ENCODE measurements at regions not wholly inside any gene's neighbourhood (a gene's known extent, or its start where the extent isn't known, plus 50 kb on each side); places are given as distances from the start of the nearest gene placed in this dataset.
"Not testable (repeated sequence)": the region's sequence is repeated elsewhere in the genome, so short reads cannot be mapped to it uniquely, and the experiment has no call there.

DNA sequence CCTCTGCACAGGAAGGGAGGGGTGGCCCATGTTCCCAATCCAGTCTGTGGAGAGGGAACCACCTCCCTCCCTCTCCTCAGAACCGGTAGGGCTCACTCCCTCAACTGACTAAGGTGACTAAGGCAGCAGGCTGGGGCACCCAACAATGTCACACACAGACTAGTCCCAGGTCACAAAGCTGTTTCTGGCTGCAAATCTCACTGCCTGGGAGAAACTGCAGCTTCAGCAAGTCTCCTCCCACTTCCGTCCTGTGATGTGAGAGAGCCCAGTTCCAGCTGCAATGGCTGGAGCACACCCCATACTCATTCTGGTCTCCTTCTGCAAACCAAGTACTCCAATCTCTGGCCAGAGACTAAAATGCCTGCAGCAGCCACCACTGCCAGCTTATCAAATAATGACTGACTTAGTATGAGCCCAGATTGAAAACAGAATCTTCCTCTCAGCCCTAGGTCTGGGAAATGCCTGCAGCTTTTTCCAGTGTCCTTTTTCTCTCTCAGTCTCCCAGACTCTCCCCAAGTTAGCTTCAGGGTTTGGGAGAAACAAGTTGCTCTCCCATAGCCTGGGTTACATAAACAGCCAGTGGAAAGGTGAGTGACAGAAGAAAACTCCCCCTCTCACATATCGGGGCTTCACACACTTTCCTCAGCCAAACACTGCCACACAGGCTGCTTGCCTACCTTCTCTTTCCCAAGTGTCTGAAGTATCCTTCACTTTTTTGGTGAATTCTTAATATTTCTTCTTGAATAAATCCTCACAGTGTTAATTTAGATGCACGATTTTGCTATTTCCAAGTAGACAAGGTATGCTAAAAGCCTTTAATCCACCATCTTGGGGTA is 247.4 kb upstream of the RASA1 start:
- no peaks in the 10 kb centered on the region for H3K27me3 ChIP-seq (replicated peaks; ENCODE audit: control insufficient read depth, insufficient read depth, low read length, poor library complexity, severe bottlenecking)
- H3K4me1 ChIP-seq (ENCODE audit: control insufficient read depth, insufficient read depth, low read length, poor library complexity, severe bottlenecking) = peaks cover 13% of the 10 kb centered on the region
- DNase-seq = no peak
- H3K36me3 ChIP-seq (ENCODE audit: control insufficient read depth, insufficient read depth, low read length) = no peaks in the 10 kb centered on the region
- no peaks in the 10 kb centered on the region for H3K9me3 ChIP-seq (ENCODE audit: control insufficient read depth, low read length)
- H3K27ac ChIP-seq (ENCODE audit: insufficient read depth, low read length, poor library complexity, severe bottlenecking) = no peak overlapping the region
- no peak overlapping the region for H3K4me3 ChIP-seq (ENCODE audit: insufficient read depth, low read depth, low read length, poor library complexity, severe bottlenecking)

DNA sequence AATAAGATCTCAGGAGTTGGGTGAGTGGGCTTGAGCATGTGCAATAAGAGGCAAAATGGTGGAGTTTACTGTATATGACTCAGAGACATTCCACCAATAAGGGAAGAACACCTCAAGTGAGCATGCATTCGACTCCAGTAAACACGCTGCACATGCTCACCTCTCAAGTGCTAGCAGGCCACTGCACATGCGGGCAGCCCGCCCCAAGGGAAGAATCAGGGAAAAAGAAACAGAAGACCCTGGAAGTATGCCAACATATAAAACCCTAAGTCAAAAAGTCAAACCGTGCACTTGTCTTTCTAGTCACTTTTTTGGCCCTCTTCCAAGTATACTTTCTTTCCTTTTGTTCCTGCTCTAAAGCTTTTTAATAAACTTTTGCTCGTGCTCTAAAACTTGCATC is 245.3 kb upstream of the RASA1 start:
- H3K4me1 ChIP-seq (ENCODE audit: control insufficient read depth, insufficient read depth, low read length, poor library complexity, severe bottlenecking) = peaks cover 13% of the 10 kb centered on the region
- H3K9me3 ChIP-seq (ENCODE audit: control insufficient read depth, low read length) = no peaks in the 10 kb centered on the region
- no peak overlapping the region for H3K27ac ChIP-seq (ENCODE audit: insufficient read depth, low read length, poor library complexity, severe bottlenecking)
- no peaks in the 10 kb centered on the region for H3K27me3 ChIP-seq (replicated peaks; ENCODE audit: control insufficient read depth, insufficient read depth, low read length, poor library complexity, severe bottlenecking)
- H3K36me3 ChIP-seq (ENCODE audit: control insufficient read depth, insufficient read depth, low read length) = no peaks in the 10 kb centered on the region
- no peak overlapping the region for H3K4me3 ChIP-seq (ENCODE audit: insufficient read depth, low read depth, low read length, poor library complexity, severe bottlenecking)
- DNase-seq = no peak

DNA sequence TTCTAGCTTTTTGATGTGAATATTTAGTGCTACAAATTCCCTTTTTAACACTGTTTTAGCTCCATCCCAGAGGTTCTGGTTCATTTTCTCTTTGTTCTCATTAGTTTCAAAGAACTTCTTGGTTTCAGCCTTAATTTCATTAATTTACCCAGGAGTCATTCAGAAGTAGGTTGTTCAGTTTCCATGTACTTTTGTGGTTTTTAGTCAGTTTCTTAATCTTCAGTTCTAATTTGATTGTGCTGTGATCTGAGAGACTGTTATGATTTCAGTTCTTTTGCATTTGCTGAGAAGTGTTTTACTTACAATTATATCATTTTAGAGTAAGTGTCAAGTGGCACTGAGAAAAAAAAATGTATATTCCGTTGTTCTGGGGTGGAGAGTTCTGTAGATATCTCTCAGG is 240.1 kb upstream of the RASA1 start:
- Histone ChIP-seq H3K4me1 (ENCODE audit: control insufficient read depth, insufficient read depth, low read length, poor library complexity, severe bottlenecking) (no peaks in the 10 kb centered on the region), H3K4me3 (ENCODE audit: insufficient read depth, low read depth, low read length, poor library complexity, severe bottlenecking) (no peak overlapping the region), H3K9me3 (ENCODE audit: control insufficient read depth, low read length) (no peaks in the 10 kb centered on the region), H3K36me3 (ENCODE audit: control insufficient read depth, insufficient read depth, low read length) (no peaks in the 10 kb centered on the region), H3K27me3 (replicated peaks; ENCODE audit: control insufficient read depth, insufficient read depth, low read length, poor library complexity, severe bottlenecking) (no peaks in the 10 kb centered on the region), H3K27ac (ENCODE audit: insufficient read depth, low read length, poor library complexity, severe bottlenecking) (no peak overlapping the region)
- no peak for DNase-seq

DNA sequence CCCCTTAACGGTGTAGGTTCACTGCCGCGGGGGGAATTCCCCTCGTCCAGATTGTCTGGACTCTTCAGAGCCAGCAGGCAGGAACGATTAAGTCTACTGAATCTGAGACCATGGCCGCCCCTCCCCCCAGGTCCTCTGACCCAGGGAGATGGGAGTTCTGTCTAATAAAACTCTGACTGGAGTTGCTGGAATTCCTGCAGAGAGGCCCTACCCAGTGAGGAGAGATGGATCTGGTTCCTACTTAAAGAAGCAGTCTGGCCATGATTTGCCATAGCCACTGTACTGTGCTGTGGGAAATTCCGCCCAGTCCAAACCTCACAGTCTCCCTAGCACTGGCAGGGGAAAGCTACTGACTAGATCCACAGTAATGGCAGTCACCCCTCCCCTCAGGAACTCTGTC is 237.7 kb upstream of the RASA1 start:
- no peak for DNase-seq
- Histone ChIP-seq H3K4me1 (ENCODE audit: control insufficient read depth, insufficient read depth, low read length, poor library complexity, severe bottlenecking) (no peaks in the 10 kb centered on the region), H3K27ac (ENCODE audit: insufficient read depth, low read length, poor library complexity, severe bottlenecking) (no peak overlapping the region), H3K27me3 (replicated peaks; ENCODE audit: control insufficient read depth, insufficient read depth, low read length, poor library complexity, severe bottlenecking) (no peaks in the 10 kb centered on the region), H3K36me3 (ENCODE audit: control insufficient read depth, insufficient read depth, low read length) (no peaks in the 10 kb centered on the region), H3K4me3 (ENCODE audit: insufficient read depth, low read depth, low read length, poor library complexity, severe bottlenecking) (no peak overlapping the region), H3K9me3 (ENCODE audit: control insufficient read depth, low read length) (no peaks in the 10 kb centered on the region)

DNA sequence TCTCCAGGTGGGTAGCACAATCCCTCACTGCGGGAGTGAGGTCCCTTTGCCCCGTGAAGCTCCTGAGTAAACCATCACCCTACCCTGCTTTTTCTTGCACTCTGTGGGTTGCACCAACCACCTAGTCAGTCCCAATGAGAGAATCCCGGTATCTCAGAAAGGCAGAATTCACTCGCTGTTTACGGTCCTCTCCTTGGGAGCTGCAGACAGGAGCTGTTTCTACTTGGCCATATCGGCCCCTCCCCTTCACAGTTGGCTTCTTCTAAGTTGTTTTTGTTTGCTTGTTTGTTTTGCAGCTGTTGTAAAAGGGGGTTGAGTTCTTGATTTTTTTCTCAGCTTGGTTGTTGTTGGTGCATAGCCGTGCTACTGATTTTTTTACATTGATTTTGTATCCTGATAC is 237.0 kb upstream of the RASA1 start:
- Histone ChIP-seq H3K4me3 (ENCODE audit: insufficient read depth, low read depth, low read length, poor library complexity, severe bottlenecking) (no peak overlapping the region), H3K4me1 (ENCODE audit: control insufficient read depth, insufficient read depth, low read length, poor library complexity, severe bottlenecking) (no peaks in the 10 kb centered on the region), H3K36me3 (ENCODE audit: control insufficient read depth, insufficient read depth, low read length) (no peaks in the 10 kb centered on the region), H3K9me3 (ENCODE audit: control insufficient read depth, low read length) (no peaks in the 10 kb centered on the region), H3K27ac (ENCODE audit: insufficient read depth, low read length, poor library complexity, severe bottlenecking) (no peak overlapping the region), H3K27me3 (replicated peaks; ENCODE audit: control insufficient read depth, insufficient read depth, low read length, poor library complexity, severe bottlenecking) (no peaks in the 10 kb centered on the region)
- DNase-seq = no peak

DNA sequence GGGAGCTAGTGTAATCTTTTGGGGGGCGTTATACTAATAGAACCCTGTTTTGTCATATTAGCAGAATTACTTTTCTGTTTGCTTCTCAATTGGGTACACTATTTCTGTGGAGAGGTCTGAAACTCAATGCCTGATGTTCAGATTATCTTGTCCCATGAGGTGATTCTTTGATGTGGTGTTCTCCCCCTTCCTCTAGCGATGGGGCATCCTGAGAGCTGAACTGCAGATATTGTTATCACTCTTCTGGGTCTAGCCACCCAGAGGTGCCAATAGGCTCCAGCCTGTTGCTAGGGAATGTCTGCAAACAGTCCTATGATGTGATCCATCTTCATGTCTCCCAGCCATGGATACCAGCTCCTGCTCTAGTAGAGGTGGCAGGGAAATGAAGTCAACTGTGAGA is 233.1 kb upstream of the RASA1 start:
- no peak overlapping the region for H3K27ac ChIP-seq (ENCODE audit: insufficient read depth, low read length, poor library complexity, severe bottlenecking)
- no peaks in the 10 kb centered on the region for H3K36me3 ChIP-seq (ENCODE audit: control insufficient read depth, insufficient read depth, low read length)
- H3K4me1 ChIP-seq (ENCODE audit: control insufficient read depth, insufficient read depth, low read length, poor library complexity, severe bottlenecking) = no peaks in the 10 kb centered on the region
- no peak overlapping the region for H3K4me3 ChIP-seq (ENCODE audit: insufficient read depth, low read depth, low read length, poor library complexity, severe bottlenecking)
- no peak for DNase-seq
- no peaks in the 10 kb centered on the region for H3K9me3 ChIP-seq (ENCODE audit: control insufficient read depth, low read length)
- no peaks in the 10 kb centered on the region for H3K27me3 ChIP-seq (replicated peaks; ENCODE audit: control insufficient read depth, insufficient read depth, low read length, poor library complexity, severe bottlenecking)

DNA sequence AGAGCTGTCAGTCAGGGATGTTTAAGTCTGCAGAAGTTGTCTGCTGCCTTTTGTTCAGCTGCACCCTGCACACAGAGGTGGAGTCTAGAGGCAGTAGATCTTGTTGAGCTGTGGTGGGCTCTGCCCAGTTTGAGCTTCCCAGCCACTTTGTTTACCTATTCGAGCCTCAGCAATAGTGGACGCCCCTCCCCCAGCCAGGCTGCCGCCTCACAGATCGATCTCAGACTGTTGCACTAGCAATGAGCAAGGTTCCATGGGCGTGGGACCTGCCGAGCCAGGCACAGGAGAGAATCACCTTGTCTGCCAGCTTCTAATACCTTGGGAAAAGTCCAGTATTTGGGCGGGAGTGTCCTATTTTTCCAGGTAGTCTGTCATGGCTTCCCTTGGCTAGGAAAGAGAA is 225.1 kb upstream of the RASA1 start:
- Histone ChIP-seq H3K27me3 (replicated peaks; ENCODE audit: control insufficient read depth, insufficient read depth, low read length, poor library complexity, severe bottlenecking) (no peaks in the 10 kb centered on the region), H3K4me3 (ENCODE audit: insufficient read depth, low read depth, low read length, poor library complexity, severe bottlenecking) (no peak overlapping the region), H3K9me3 (ENCODE audit: control insufficient read depth, low read length) (no peaks in the 10 kb centered on the region), H3K36me3 (ENCODE audit: control insufficient read depth, insufficient read depth, low read length) (no peaks in the 10 kb centered on the region), H3K4me1 (ENCODE audit: control insufficient read depth, insufficient read depth, low read length, poor library complexity, severe bottlenecking) (no peaks in the 10 kb centered on the region), H3K27ac (ENCODE audit: insufficient read depth, low read length, poor library complexity, severe bottlenecking) (no peak overlapping the region)
- DNase-seq = no peak

DNA sequence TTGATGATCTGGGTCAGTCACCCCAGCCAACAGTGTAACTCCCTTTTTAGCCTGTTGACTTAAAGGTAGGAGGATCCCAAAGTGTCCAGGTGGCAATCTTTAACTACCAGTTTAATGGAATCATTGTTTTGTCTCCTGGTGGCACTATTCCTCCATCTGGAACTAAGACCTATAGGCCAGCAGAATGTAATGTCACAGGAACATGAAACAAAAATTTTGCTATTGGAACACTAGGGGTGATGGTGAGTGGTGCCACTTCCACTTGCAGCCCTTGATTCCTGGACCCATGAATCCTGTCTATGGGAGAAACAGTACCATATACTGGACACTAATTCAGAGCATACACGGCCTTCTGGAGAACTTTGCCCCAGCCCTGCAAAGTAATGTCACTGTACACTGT is 219.5 kb upstream of the RASA1 start:
- no peak for DNase-seq
- H3K27me3 ChIP-seq (replicated peaks; ENCODE audit: control insufficient read depth, insufficient read depth, low read length, poor library complexity, severe bottlenecking) = no peaks in the 10 kb centered on the region
- no peak overlapping the region for H3K4me3 ChIP-seq (ENCODE audit: insufficient read depth, low read depth, low read length, poor library complexity, severe bottlenecking)
- no peak overlapping the region for H3K27ac ChIP-seq (ENCODE audit: insufficient read depth, low read length, poor library complexity, severe bottlenecking)
- no peaks in the 10 kb centered on the region for H3K36me3 ChIP-seq (ENCODE audit: control insufficient read depth, insufficient read depth, low read length)
- no peaks in the 10 kb centered on the region for H3K4me1 ChIP-seq (ENCODE audit: control insufficient read depth, insufficient read depth, low read length, poor library complexity, severe bottlenecking)
- no peaks in the 10 kb centered on the region for H3K9me3 ChIP-seq (ENCODE audit: control insufficient read depth, low read length)

DNA sequence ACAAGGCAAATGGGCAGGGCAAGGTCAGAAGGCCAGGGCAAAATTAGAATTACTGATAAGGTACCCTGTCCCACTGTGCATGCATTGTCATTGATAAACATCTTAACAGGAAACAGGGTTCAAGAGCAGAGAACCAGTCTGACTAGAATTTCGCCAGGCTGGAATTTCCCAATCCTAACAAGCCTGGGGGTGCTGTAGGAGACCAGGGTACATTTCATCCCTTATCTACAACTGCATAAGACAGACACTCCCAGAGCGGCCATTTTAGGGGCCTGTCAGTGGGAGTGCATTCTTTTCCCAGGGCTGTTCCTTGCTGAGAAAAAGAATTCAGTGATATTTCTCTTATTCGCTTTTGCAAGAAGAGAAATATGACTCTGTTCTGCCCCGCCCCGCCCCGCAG is 218.7 kb upstream of the RASA1 start:
- DNase-seq; H3K4me1 ChIP-seq (ENCODE audit: control insufficient read depth, insufficient read depth, low read length, poor library complexity, severe bottlenecking); H3K4me3 ChIP-seq (ENCODE audit: insufficient read depth, low read depth, low read length, poor library complexity, severe bottlenecking); H3K9me3 ChIP-seq (ENCODE audit: control insufficient read depth, low read length); H3K27ac ChIP-seq (ENCODE audit: insufficient read depth, low read length, poor library complexity, severe bottlenecking); H3K27me3 ChIP-seq (replicated peaks; ENCODE audit: control insufficient read depth, insufficient read depth, low read length, poor library complexity, severe bottlenecking); H3K36me3 ChIP-seq (ENCODE audit: control insufficient read depth, insufficient read depth, low read length): not testable (repeated sequence)

DNA sequence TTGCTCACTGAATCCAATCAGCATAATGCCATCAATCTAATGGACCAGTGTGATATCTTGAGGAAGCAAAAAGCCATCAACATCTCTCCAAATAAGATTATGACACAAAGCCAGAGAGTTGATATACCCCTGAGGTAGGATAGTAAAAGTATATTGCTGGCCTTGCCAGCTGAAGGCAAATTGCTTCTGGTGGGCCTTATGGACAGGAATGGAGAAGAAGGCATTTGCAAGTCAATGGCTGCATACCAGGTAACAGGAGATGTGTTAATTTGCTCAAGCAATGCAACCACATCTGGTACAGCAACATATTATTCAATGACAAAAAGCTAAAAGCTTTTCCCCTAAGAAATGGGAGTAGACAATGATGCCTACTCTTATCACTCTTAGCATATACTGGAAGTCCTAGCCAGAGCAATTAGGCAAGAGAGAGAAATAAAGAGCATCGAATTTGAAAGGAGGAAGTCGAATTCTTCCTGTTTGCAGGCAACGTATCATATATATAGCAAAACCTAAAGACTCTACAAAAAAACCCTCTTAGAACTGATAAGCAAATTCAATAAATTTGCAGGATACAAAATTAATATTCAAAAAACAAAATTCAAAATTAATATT is 216.1 kb upstream of the RASA1 start:
- H3K36me3 ChIP-seq (ENCODE audit: control insufficient read depth, insufficient read depth, low read length) = no peaks in the 10 kb centered on the region
- DNase-seq = no peak
- no peak overlapping the region for H3K4me3 ChIP-seq (ENCODE audit: insufficient read depth, low read depth, low read length, poor library complexity, severe bottlenecking)
- H3K9me3 ChIP-seq (ENCODE audit: control insufficient read depth, low read length) = no peaks in the 10 kb centered on the region
- H3K27me3 ChIP-seq (replicated peaks; ENCODE audit: control insufficient read depth, insufficient read depth, low read length, poor library complexity, severe bottlenecking) = no peaks in the 10 kb centered on the region
- no peak overlapping the region for H3K27ac ChIP-seq (ENCODE audit: insufficient read depth, low read length, poor library complexity, severe bottlenecking)
- no peaks in the 10 kb centered on the region for H3K4me1 ChIP-seq (ENCODE audit: control insufficient read depth, insufficient read depth, low read length, poor library complexity, severe bottlenecking)

All from effector memory CD4-positive, alpha-beta T cell (primary cell).